Subcutaneous abdominal adipose tissue (tissue), 5 donors: ENCODE measurements at regions not wholly inside any gene's neighbourhood (a gene's known extent, or its start where the extent isn't known, plus 50 kb on each side); places are given as distances from the start of the nearest gene placed in this dataset.

ENCODE experiments used
- H3K27ac ChIP-seq: one replicate; pipeline ENCODE4 v1.7.0; 2013; ENCODE audit warnings: low read depth, mild to moderate bottlenecking, inconsistent platforms, low read length, moderate library complexity
- H3K27me3 ChIP-seq, 5 donors: one replicate each; pipeline ENCODE4 v1.7.0; 2013; ENCODE audit warnings: low read length in 5 of 5, inconsistent platforms in 1 of 5; ENCODE audit not compliant: control insufficient read depth in 5 of 5, insufficient read depth in 4 of 5
- H3K36me3 ChIP-seq, 5 donors: one replicate each; pipeline ENCODE4 v1.7.0; 2013; ENCODE audit warnings: low read length in 5 of 5; ENCODE audit not compliant: control insufficient read depth in 5 of 5, insufficient read depth in 5 of 5
- H3K4me1 ChIP-seq, 5 donors: one replicate each; pipeline ENCODE4 v1.7.0; 2013; ENCODE audit warnings: low read length in 5 of 5, mild to moderate bottlenecking in 3 of 5, moderate library complexity in 1 of 5; ENCODE audit not compliant: control insufficient read depth in 5 of 5, insufficient read depth in 5 of 5
- H3K4me3 ChIP-seq, 5 donors: one replicate each; pipeline ENCODE4 v1.7.0; 2013; ENCODE audit warnings: low read length in 5 of 5, low read depth in 1 of 5
- H3K9ac ChIP-seq, 5 donors: one replicate each; pipeline ENCODE4 v1.7.0; 2013; ENCODE audit warnings: low read length in 5 of 5, mild to moderate bottlenecking in 4 of 5, moderate library complexity in 3 of 5
- H3K9me3 ChIP-seq, 5 donors: one replicate each; pipeline ENCODE4 v1.7.0; 2013; ENCODE audit warnings: low read length in 5 of 5; ENCODE audit not compliant: control insufficient read depth in 5 of 5
- donor health status: healthy.
- donor health status: healthy.
- donor health status: healthy.
- donor health status: healthy.
- donor health status: healthy.

GRCh38 chr3:135806317-135806716 lies 159.2 kb upstream of the PPP2R3A start:
- H3K4me3 ChIP-seq, result no peak overlapping the region
- H3K27ac ChIP-seq, result no peak overlapping the region

GRCh38 chr3:135807879-135808278 lies 157.6 kb upstream of the PPP2R3A start:
- Histone ChIP-seq H3K4me1 (no peaks in the 10 kb centered on the region), H3K27ac (no peak overlapping the region), H3K36me3 (no peaks in the 10 kb centered on the region), H3K27me3 (peaks cover 0 to 10% (median 4%) of the 10 kb centered on the region in 5 donors), H3K4me3 (no peak overlapping the region), H3K9ac (no peak overlapping the region), H3K9me3 (no peaks in the 10 kb centered on the region)

More at GRCh38 chr3:135806317-135806716, 159.2 kb upstream of the PPP2R3A start:
- no peaks in the 10 kb centered on the region for H3K36me3 ChIP-seq
- H3K9me3 ChIP-seq, result no peaks in the 10 kb centered on the region
- no peaks in the 10 kb centered on the region for H3K4me1 ChIP-seq
- peaks cover 0 to 10% (median 4%) of the 10 kb centered on the region in 5 donors for H3K27me3 ChIP-seq
- H3K9ac ChIP-seq, result no peak overlapping the region

GRCh38 chr3:135809021-135809634 lies 156.4 kb upstream of the PPP2R3A start:
- Histone ChIP-seq H3K27ac (no peak overlapping the region), H3K4me3 (no peak overlapping the region), H3K36me3 (no peaks in the 10 kb centered on the region), H3K27me3 (peaks cover 0 to 10% (median 4%) of the 10 kb centered on the region in 5 donors), H3K9ac (no peak overlapping the region), H3K4me1 (no peaks in the 10 kb centered on the region), H3K9me3 (no peaks in the 10 kb centered on the region)

GRCh38 chr3:135811651-135812050 lies 153.9 kb upstream of the PPP2R3A start:
- no peak overlapping the region for H3K27ac ChIP-seq
- no peaks in the 10 kb centered on the region for H3K36me3 ChIP-seq
- peaks cover 0 to 10% (median 4%) of the 10 kb centered on the region in 5 donors for H3K27me3 ChIP-seq
- no peaks in the 10 kb centered on the region for H3K9me3 ChIP-seq
- no peaks in the 10 kb centered on the region for H3K4me1 ChIP-seq
- H3K4me3 ChIP-seq, result no peak overlapping the region
- no peak overlapping the region for H3K9ac ChIP-seq

GRCh38 chr3:135812057-135812456 lies 153.5 kb upstream of the PPP2R3A start:
- Histone ChIP-seq H3K4me3 (no peak overlapping the region), H3K36me3 (no peaks in the 10 kb centered on the region), H3K9me3 (no peaks in the 10 kb centered on the region), H3K9ac (no peak overlapping the region), H3K27ac (no peak overlapping the region), H3K4me1 (no peaks in the 10 kb centered on the region), H3K27me3 (peaks cover 0 to 10% (median 4%) of the 10 kb centered on the region in 5 donors)

GRCh38 chr3:135834465-135834864 lies 131.1 kb upstream of the PPP2R3A start:
- no peak overlapping the region for H3K4me3 ChIP-seq
- H3K9ac ChIP-seq, result no peak overlapping the region
- H3K27me3 ChIP-seq, result no peaks in the 10 kb centered on the region
- no peak overlapping the region for H3K27ac ChIP-seq
- no peaks in the 10 kb centered on the region for H3K9me3 ChIP-seq
- no peaks in the 10 kb centered on the region for H3K4me1 ChIP-seq
- H3K36me3 ChIP-seq, result no peaks in the 10 kb centered on the region

- no peak overlapping the region for H3K27ac ChIP-seq
- no peak overlapping the region for H3K9ac ChIP-seq
- no peak overlapping the region for H3K4me3 ChIP-seq
- no peaks in the 10 kb centered on the region for H3K36me3 ChIP-seq
- H3K9me3 ChIP-seq, result no peaks in the 10 kb centered on the region
- H3K27me3 ChIP-seq, result no peaks in the 10 kb centered on the region
- H3K4me1 ChIP-seq, result no peaks in the 10 kb centered on the region
Measured at GRCh38 chr3:135837977-135838631, 127.4 kb upstream of the PPP2R3A start.

- H3K4me3 ChIP-seq, result no peak overlapping the region
- no peaks in the 10 kb centered on the region for H3K9me3 ChIP-seq
- H3K27me3 ChIP-seq, result no peaks in the 10 kb centered on the region
- no peak overlapping the region for H3K27ac ChIP-seq
- no peak overlapping the region for H3K9ac ChIP-seq
- no peaks in the 10 kb centered on the region for H3K4me1 ChIP-seq
- no peaks in the 10 kb centered on the region for H3K36me3 ChIP-seq
Measured at GRCh38 chr3:135840436-135840835, 125.1 kb upstream of the PPP2R3A start.

- Histone ChIP-seq H3K4me1 (no peaks in the 10 kb centered on the region), H3K9ac (no peak overlapping the region), H3K27me3 (no peaks in the 10 kb centered on the region), H3K9me3 (no peaks in the 10 kb centered on the region), H3K4me3 (no peak overlapping the region), H3K27ac (no peak overlapping the region), H3K36me3 (no peaks in the 10 kb centered on the region)
Measured at GRCh38 chr3:135844386-135844785, 121.1 kb upstream of the PPP2R3A start.

GRCh38 chr3:135848051-135848450 lies 117.5 kb upstream of the PPP2R3A start:
- no peak overlapping the region for H3K27ac ChIP-seq
- H3K9ac ChIP-seq, result no peak overlapping the region
- H3K36me3 ChIP-seq, result no peaks in the 10 kb centered on the region
- no peaks in the 10 kb centered on the region for H3K27me3 ChIP-seq
- no peaks in the 10 kb centered on the region for H3K9me3 ChIP-seq
- H3K4me1 ChIP-seq, result no peaks in the 10 kb centered on the region
- no peak overlapping the region for H3K4me3 ChIP-seq
